Omental fat pad (tissue), 3 donors: ENCODE measurements at regions not wholly inside any gene's neighbourhood (a gene's known extent, or its start where the extent isn't known, plus 50 kb on each side); places are given as distances from the start of the nearest gene placed in this dataset.
"Not testable (repeated sequence)": the region's sequence is repeated elsewhere in the genome, so short reads cannot be mapped to it uniquely, and the experiment has no call there.

Source experiments
- ATAC-seq: fragments of 150-250 bp; one replicate; pipeline ENCODE4 v1.9.1; 2016; ENCODE audit warnings: mild to moderate bottlenecking, moderate library complexity; ENCODE audit not compliant: low FRiP score
- DNase-seq: peaks from one replicate; pipeline ENCODE4 v3.0.0-alpha.2; 2019; ENCODE audit warnings: low spot score
- TF ChIP-seq, protein P1 (sequence below), 3 donors: fragments of 450-650 bp; IDR thresholded peaks; one replicate each; pipeline ENCODE4 v1.5.1; 2016 to 2017; ENCODE audit warnings: antibody characterized with exemption in 3 of 3, mild to moderate bottlenecking in 3 of 3, moderate library complexity in 2 of 3

DNA sequence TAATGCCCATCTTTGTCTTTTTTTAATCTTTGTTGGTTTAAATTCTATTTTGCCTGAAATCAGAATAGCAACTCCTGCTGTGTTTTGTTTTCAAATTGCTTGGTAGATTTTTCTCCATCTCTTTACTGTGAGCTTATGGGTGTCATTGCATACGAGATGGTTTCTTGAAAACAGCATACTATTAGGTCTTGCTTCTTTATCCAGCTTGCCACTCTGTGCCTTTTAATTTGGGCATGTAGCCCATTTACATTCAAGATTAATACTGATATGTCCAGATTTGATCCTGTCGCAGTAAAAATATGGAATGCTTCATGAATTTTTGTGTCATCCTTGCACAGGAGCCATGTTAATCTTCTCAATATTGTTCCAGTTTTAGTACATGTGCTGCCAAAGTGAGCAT, 316.6 kb downstream of the CGGBP1 start:
- DNase-seq (no peak), ATAC-seq (no peak)
- TF ChIP-seq, protein P1, sequence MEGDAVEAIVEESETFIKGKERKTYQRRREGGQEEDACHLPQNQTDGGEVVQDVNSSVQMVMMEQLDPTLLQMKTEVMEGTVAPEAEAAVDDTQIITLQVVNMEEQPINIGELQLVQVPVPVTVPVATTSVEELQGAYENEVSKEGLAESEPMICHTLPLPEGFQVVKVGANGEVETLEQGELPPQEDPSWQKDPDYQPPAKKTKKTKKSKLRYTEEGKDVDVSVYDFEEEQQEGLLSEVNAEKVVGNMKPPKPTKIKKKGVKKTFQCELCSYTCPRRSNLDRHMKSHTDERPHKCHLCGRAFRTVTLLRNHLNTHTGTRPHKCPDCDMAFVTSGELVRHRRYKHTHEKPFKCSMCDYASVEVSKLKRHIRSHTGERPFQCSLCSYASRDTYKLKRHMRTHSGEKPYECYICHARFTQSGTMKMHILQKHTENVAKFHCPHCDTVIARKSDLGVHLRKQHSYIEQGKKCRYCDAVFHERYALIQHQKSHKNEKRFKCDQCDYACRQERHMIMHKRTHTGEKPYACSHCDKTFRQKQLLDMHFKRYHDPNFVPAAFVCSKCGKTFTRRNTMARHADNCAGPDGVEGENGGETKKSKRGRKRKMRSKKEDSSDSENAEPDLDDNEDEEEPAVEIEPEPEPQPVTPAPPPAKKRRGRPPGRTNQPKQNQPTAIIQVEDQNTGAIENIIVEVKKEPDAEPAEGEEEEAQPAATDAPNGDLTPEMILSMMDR (IDR thresholded peaks at IDR 0.05) = no peak

DNA sequence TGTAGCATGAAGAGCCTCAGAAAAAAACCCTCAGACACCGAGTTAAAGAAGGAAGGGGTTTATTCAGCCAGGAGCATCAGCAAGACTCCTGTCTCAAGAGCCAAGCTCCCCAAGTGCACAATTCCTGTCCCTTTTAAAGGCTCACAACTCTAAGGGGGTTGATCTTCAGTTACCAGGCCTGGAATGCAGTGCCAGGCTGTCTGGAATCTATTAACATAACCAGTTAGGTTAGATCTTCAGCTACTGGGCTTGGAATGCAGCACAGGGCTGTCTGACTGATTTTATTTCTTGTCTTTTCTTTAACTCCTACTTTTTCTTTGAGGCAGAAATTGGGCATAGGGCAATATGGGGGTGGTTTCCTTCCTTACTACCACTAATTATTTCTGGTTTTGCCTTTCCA, 317.9 kb downstream of the CGGBP1 start:
- DNase-seq, ATAC-seq: not testable (repeated sequence)

- ATAC-seq, DNase-seq: not testable (repeated sequence)
These were observed 321.0 kb downstream of the CGGBP1 start for GRCh38 chr3:87737817-87738216.

DNA sequence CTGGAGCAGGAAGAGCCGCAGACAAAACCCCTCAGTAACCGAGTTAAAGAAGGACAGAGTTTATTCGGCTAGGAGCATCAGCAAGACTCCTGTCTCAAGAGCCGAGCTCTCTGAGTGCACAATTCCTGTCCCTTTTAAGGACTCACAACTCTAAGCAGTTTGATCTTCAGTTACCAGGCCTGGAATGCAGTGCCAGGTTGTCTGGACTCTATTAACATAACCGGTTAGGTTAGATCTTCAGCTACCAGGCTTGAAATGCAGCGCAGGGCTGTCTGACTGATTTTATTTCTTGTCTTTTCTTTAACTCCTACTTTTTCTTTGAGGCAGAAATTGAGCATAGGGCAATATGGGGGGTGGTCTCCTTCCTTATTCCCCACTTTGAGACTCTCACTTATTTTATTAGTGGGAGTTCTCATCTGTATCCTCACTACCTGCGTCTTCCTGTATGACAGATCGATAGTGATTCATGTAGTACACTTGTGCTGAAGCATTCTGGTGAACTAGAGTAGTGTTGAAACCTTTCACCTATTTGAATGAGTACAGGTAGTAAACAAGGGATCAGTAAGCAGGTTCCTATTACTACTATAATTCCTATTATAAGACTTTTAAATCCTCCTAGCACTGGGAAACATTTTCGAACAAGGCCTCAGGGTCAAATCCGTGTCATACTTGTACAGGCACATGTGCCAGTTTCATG, 325.0 kb downstream of the CGGBP1 start:
- ATAC-seq = no peak
- TF ChIP-seq, protein P1 (IDR thresholded peaks at IDR 0.05) = no peak
- DNase-seq = no peak

- DNase-seq (no peak), ATAC-seq (no peak)
- TF ChIP-seq, protein P1 (IDR thresholded peaks at IDR 0.05) = no peak
These were observed 326.5 kb downstream of the CGGBP1 start for GRCh38 chr3:87732294-87732693.

- ATAC-seq (no peak), DNase-seq (no peak)
- TF ChIP-seq, protein P1 (IDR thresholded peaks at IDR 0.05) = no peak
These were observed 331.0 kb downstream of the CGGBP1 start for GRCh38 chr3:87727783-87728182.

DNA sequence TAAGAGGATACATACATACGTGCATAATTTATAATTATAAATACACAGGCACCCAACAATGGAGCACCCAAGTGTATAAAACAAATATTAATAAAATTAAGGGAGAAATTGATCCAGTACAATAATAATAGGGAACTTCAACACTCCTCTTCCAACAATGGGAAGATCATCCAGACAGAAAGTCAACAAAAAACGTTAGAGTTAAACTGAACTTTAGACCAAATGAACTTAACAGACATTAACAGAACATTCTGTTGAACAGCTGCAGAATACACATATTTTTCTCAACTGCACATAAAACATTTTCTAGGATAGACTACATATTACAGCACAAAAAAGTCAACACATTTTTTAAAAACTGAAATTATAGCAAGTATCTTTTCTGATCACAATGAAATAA, 339.7 kb downstream of the CGGBP1 start:
- ATAC-seq (no peak), DNase-seq (no peak)
- TF ChIP-seq, protein P1 (IDR thresholded peaks at IDR 0.05) = no peak

- ATAC-seq = no peak
- DNase-seq = no peak
- TF ChIP-seq, protein P1 (IDR thresholded peaks at IDR 0.05) = no peak
These were observed 348.3 kb downstream of the CGGBP1 start for GRCh38 chr3:87710511-87710910.
